Keratinocyte (primary cell): ENCODE measurements at regions not wholly inside any gene's neighbourhood (a gene's known extent, or its start where the extent isn't known, plus 50 kb on each side); places are given as distances from the start of the nearest gene placed in this dataset.

ENCODE experiments used
- CTCF ChIP-seq, 3 experiments: IDR thresholded peaks in 1 of 3; conservative IDR thresholded peaks in 1 of 3; optimal IDR thresholded peaks in 1 of 3; 2 replicates in 2 of 3; 3 replicates in 1 of 3; pipeline versions ENCODE3 to v1.5.1; 2011; ENCODE audit warnings: low read length in 3 of 3, mild to moderate bottlenecking in 3 of 3, moderate library complexity in 2 of 3, control low read depth in 1 of 3, inconsistent platforms in 1 of 3; ENCODE audit not compliant: insufficient read depth in 2 of 3; ENCODE audit errors: extremely low read depth in 1 of 3
- EZH2 ChIP-seq: IDR thresholded peaks from one replicate; pipeline ENCODE4 v1.6.1; 2012; ENCODE audit warnings: inconsistent platforms, mild to moderate bottlenecking, low read length, moderate library complexity

DNA sequence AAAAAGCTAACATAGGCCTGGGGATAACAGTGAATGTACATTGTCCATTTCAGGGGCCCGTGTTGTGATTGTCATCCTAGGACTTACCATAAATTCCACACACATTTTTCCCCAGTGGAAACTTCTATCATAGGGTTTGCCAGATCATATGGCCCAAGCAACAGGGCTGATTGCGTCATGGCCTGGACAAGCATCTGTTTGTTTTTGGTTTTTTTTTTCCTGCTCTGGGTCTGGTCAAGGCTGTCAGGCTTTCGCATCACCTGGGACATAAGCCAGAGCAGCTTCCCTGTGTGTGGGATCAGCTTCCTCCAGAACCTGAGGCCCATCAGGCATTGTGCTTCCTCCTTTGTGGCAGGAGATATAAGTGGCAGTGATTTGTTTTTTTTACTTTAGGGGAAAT lies 598.5 kb upstream of the USP24 start:
- TF ChIP-seq CTCF (optimal IDR thresholded peaks at IDR 0.05 in 1 of 3, IDR thresholded peaks at IDR 0.05 in 1 of 3, conservative IDR thresholded peaks at IDR 0.05 in 1 of 3; ENCODE audit: extremely low read depth in 1 of 3, insufficient read depth in 2 of 3, low read length in 3 of 3) (no peak), EZH2 (no peak)
